HG03565 (cell line): ENCODE measurements at regions not wholly inside any gene's neighbourhood (a gene's known extent, or its start where the extent isn't known, plus 50 kb on each side); places are given as distances from the start of the nearest gene placed in this dataset.

Experiments
- ATAC-seq: cut with Tn5 transposase; IDR thresholded peaks from one replicate; pipeline ENCODE4 v1.9.1; 2021; ENCODE audit warnings: mild to moderate bottlenecking, moderate library complexity; ENCODE audit not compliant: unreplicated experiment

DNA sequence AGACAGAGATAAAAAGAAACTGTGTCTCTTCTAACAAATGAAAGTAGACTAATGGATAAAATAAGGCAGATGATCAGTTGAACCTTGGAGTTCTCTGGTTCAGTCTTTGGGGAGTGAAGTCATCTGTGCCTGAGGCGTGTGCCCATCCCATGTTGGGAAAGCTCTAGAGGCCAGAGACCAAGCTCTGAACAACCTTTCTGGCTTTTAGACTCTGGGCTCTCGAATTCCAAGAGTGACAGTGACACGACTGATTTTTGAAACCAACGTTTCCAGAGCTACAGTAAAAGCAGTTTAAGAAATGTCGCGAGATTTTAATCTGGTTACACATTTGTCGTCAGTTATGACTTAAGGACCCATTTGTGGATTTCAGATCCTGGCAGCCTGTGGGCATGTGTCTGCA lies 83.7 kb upstream of the APCDD1 start:
- no peak for ATAC-seq

DNA sequence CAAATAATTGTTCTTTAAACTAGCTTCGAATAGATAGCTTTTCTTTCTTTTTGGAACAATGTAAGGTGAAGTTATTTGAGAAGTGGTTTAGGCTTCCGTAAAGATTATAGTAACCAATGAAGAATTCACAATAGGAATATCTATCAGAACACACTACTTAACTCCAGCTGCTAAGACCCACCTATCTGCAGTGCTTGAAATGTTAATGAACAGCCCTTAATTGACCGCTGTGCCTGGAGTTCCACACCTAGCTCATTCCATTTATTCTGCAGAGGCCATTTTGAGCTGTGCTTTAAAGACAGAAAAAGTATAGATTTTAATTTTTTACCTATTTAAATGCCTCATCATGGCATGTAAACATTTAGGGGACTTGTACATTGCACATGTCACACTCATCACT lies 83.3 kb upstream of the APCDD1 start:
- ATAC-seq, result no peak

- no peak for ATAC-seq
These were observed 80.2 kb upstream of the APCDD1 start for GRCh38 chr18:10374195-10374594.

GRCh38 chr18:10374636-10375293 lies 79.7 kb upstream of the APCDD1 start:
- ATAC-seq, result no peak

DNA sequence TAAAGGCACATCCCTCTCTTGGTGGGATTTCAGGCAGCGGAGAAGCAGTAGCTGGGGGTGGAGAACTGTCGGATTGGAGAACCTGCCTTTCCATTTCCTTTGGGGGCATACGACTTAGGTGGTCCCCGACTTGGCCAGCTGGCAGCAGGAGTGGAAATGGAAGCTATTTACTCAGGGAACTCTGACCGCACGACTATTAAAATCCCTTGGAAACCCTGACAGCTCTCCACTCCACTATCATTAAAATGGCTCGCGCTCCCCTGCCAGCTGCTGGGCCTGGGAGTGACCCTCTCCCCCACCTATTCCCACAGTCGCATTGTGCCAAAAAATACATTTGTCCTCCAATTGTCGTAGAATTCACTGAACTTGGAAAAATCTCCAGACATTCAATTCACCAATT lies 77.7 kb upstream of the APCDD1 start:
- no peak for ATAC-seq

- no peak for ATAC-seq
These were observed 76.5 kb upstream of the APCDD1 start for GRCh38 chr18:10377956-10378355.

DNA sequence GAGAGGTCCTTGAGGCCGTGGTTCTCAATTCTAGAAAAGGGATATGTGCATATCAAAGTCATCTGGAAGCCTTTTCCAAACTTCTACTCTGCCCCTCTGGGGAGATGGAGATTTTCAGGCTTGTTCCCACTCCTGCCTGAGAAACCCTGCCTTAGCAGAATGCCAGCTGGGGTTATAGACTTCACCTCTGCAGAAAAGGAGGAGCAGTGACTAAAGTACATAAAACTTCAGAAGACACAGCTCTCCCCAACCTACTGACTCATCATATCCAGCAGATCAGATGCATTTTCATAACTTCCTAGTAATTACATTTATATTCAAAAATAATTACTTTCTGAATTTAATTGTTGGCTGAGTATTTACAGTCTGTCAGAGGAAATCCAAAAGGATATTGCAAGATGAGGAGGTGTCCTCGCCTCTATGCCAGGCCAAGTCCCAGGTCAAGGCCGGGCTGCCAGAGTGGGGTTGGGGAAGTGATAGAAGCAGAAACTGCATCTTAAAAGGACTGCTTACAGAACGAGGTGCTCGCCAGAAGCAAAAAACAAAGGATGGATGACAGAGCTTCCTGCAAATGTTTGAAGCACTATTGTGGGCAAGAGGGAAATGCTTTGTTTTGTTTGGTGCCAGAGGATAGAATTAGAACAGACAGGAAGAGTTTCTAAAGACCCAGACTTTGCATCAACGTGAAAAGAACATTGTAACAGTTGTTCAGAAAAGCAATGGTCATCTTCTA lies 75.6 kb upstream of the APCDD1 start:
- no peak for ATAC-seq

DNA sequence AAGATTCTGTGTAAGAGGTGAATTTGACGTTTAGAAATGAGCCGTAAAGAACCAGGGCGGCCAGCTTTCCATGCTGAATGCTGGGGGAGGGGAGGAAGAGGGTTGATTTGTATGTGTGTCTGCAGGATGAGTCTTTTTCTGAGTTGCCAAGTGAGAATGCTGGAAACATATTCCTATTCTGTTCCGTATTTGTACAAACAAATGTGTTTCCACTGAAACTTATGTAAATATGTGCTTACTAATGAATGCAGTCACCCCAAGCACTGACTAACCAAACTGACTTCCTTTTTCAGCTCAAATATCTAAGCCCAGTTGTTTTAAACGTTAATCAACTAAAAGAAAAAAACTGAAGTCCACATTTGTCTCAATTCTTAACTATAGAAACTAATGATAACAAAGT lies 74.9 kb upstream of the APCDD1 start:
- no peak for ATAC-seq

DNA sequence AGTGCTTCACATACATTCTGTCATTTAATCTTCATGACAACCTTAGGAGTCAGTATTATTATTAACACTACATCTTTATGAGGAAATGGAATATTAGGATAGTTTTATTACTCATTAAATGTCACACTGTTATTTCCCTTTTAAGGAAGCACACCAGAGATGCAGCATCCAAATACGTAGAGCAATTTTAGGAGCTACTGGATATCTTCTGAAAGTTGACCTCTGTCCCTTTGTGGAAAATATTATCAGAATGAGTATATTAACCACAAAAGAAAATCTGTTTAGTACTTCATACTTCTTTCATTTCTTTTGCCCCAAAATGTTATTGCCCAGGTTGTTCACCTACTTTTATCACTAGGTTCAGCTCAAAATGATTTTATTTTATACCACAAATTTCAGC lies 72.9 kb upstream of the APCDD1 start:
- no peak for ATAC-seq

DNA sequence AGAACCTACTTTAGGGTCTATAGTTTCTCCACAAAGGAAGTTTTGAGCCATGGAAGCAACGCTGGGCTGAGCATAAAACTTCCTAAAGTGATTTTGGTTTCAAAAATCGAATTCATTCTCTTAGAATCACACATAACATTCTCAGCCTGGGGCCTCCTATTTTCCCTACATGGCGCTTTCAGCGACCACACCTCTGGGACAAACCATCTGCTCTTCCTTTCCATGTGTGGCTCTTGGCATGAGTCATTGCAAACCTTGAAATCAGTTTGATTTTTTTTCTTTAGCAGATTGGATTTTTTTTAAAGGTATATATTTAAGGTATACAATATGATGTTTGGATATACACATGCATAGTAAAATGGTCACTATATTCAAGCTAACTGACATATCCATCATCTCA lies 72.5 kb upstream of the APCDD1 start:
- ATAC-seq, result no peak

DNA sequence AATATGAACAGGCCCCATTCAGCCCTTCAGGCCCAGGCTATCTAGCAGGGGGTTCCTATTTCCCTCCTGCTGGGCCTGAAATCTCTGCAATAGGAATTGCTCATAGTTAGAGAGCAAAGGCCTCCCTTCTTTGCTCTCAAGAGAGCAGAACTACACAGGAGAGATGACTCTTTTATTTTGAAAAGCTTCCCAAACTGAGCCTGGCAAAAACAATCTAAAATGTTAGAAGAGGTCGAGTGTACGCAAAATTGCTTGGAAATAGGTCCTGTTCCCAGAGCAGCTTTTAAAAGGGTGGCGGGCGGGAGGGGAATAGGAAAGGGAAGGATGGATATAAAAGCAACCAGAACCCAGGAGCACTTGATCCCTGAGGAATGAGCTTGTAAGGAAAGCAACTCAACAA lies 68.4 kb upstream of the APCDD1 start:
- no peak for ATAC-seq

GRCh38 chr18:10386956-10387355 lies 67.5 kb upstream of the APCDD1 start:
- no peak for ATAC-seq

GRCh38 chr18:10387399-10387798 lies 67.0 kb upstream of the APCDD1 start:
- ATAC-seq, result no peak

- no peak for ATAC-seq
These were observed 66.1 kb upstream of the APCDD1 start for GRCh38 chr18:10388373-10388772.

DNA sequence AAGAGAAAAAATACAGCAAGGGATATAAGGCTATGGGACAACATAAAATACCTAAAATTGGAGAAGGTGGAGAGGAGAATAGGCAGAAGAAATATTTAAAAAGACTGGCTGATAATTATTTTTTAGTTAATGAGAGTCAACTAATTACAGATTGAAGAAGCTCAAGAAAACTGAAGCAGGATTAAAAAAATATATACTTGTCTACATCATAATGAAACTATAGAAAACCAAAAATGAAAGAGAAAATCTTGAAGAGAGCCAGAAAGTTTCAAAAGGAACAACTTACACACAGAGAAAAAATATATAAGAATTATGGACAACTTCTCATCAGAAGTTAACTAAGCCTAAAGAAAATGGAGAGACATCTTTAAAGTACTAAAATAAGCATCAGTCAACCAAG lies 62.9 kb upstream of the APCDD1 start:
- no peak for ATAC-seq

- ATAC-seq, result no peak
These were observed 57.4 kb upstream of the APCDD1 start for GRCh38 chr18:10397004-10397403.

- ATAC-seq, result no peak
These were observed 55.9 kb upstream of the APCDD1 start for GRCh38 chr18:10398571-10398970.

- ATAC-seq, result no peak
These were observed 55.0 kb upstream of the APCDD1 start for GRCh38 chr18:10399465-10399864.

- ATAC-seq, result no peak
These were observed 53.7 kb upstream of the APCDD1 start for GRCh38 chr18:10400534-10401307.

- no peak for ATAC-seq
These were observed 52.9 kb upstream of the APCDD1 start for GRCh38 chr18:10401521-10401920.

DNA sequence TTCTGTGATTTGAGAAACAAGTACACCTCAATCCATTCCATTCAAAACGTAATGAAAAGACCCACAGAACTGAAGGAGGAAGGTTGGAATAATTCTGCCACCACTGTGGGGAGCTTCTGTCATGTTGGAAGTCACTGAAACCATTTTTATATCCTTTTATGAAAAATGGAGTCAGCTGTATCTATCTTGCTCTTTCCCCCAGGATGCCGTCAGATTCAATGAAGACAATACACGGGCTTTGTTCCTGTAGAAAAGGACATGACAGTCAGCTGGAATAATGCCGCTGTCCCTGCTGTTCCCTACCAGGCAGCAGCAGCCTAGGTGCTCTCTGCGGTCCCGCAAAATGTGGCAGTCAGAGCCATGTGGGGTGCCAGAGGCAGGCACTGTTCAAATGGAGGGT lies 52.5 kb upstream of the APCDD1 start:
- ATAC-seq, result no peak
